A673 (cell line): ENCODE measurements at regions not wholly inside any gene's neighbourhood (a gene's known extent, or its start where the extent isn't known, plus 50 kb on each side); places are given as distances from the start of the nearest gene placed in this dataset.

ENCODE experiments used
- EZH2 ChIP-seq: fragments of 200-600 bp; sonication (generic); IDR thresholded peaks from 2 replicates; pipeline ENCODE4 v1.6.1; 2017; ENCODE audit warnings: borderline replicate concordance, low read depth, mild to moderate bottlenecking, mixed read lengths, antibody characterized with exemption, low read length; ENCODE audit not compliant: poor library complexity, severe bottlenecking
- TF ChIP-seq, protein P1 (sequence below): fragments of 300-800, 200-600 bp; sonication (generic); conservative IDR thresholded peaks from 2 replicates; pipeline ENCODE4 v1.5.1; 2017; ENCODE audit warnings: low read depth, mild to moderate bottlenecking, antibody characterized with exemption, low read length, moderate library complexity, mixed read lengths

DNA sequence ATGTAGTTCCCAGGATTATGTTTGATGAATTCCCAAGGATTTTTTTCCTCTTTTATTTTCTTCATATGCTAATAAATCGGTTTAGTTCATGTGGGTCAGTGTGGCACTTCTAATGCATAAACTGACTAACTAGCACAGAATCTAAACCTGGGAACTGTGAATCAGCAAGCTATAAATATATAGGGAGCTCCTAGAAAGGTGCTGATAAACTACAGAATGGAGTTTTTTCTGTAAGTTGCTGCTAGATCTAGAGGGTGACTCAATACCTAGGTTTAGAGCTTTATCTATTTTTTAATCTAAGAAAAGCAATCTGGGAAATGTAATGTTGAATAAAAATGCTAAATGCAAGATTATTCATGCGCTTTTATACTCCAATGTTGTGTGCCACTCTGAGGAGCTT lies 118.8 kb upstream of the PTCHD4 start:
- no peak for TF ChIP-seq EZH2
- TF ChIP-seq, protein P1, sequence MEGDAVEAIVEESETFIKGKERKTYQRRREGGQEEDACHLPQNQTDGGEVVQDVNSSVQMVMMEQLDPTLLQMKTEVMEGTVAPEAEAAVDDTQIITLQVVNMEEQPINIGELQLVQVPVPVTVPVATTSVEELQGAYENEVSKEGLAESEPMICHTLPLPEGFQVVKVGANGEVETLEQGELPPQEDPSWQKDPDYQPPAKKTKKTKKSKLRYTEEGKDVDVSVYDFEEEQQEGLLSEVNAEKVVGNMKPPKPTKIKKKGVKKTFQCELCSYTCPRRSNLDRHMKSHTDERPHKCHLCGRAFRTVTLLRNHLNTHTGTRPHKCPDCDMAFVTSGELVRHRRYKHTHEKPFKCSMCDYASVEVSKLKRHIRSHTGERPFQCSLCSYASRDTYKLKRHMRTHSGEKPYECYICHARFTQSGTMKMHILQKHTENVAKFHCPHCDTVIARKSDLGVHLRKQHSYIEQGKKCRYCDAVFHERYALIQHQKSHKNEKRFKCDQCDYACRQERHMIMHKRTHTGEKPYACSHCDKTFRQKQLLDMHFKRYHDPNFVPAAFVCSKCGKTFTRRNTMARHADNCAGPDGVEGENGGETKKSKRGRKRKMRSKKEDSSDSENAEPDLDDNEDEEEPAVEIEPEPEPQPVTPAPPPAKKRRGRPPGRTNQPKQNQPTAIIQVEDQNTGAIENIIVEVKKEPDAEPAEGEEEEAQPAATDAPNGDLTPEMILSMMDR = no peak
